Lower lobe of right lung (tissue), 2 donors: ENCODE measurements at regions not wholly inside any gene's neighbourhood (a gene's known extent, or its start where the extent isn't known, plus 50 kb on each side); places are given as distances from the start of the nearest gene placed in this dataset.

Source experiments
- ATAC-seq, 2 donors: fragments of 200-7000 bp; cut with Tn5 transposase; one replicate each; pipeline ENCODE4 v1.9.1; 2020 to 2022; ENCODE audit warnings: mild to moderate bottlenecking in 2 of 2, moderate library complexity in 2 of 2
- DNase-seq: peaks from one replicate; pipeline ENCODE4 v3.0.0-alpha.2; 2020
- H3K27ac ChIP-seq: fragments of 200-600 bp; one replicate; pipeline ENCODE4 v1.8.0; 2022
- H3K27me3 ChIP-seq: fragments of 200-600 bp; one replicate; pipeline ENCODE4 v1.8.0; 2022; ENCODE audit warnings: low read depth
- H3K36me3 ChIP-seq: fragments of 200-600 bp; one replicate; pipeline ENCODE4 v1.8.0; 2022; ENCODE audit warnings: mild to moderate bottlenecking
- H3K4me1 ChIP-seq: fragments of 200-600 bp; one replicate; pipeline ENCODE4 v1.8.0; 2022
- H3K4me3 ChIP-seq: fragments of 200-600 bp; one replicate; pipeline ENCODE4 v1.8.0; 2022; ENCODE audit warnings: mild to moderate bottlenecking
- H3K9me3 ChIP-seq: fragments of 200-600 bp; one replicate; pipeline ENCODE4 v1.8.0; 2022
- intact Hi-C: fragments of 100-400 bp; cut with DNase I; formaldehyde crosslinking; loops from one replicate; pipeline ENCODE4 v1.11.0; 2022
- TF ChIP-seq, protein P1 (sequence below): fragments of 200-600 bp; IDR thresholded peaks from one replicate; pipeline ENCODE4 v1.8.0; 2022; ENCODE audit warnings: antibody characterized with exemption, mild to moderate bottlenecking
- donor health status: DM: no; HTN: yes; CAD: no; lungs with severe emphysema.

DNA sequence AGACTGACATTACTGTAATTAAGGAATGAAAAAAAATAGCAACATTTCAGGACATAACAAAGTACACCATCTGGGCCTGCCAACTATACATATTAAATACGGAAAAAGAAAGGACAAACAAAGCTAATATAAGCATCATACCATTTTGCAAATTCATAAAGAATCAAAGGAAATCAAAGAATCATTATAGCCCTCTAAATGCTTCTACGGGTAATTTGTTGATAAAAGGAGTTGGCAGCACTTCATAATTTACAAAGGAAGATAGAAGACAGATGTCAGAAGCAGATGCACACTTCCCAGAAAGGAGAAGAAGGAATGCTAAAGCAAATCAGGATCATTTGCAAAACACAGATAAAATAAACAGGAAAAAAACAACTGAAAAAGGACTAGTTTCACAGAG is 1757.3 kb downstream of the PCDH7 start:
- no peaks in the 10 kb centered on the region for H3K4me1 ChIP-seq
- H3K9me3 ChIP-seq, result no peaks in the 10 kb centered on the region
- no peaks in the 10 kb centered on the region for H3K27me3 ChIP-seq
- no peak overlapping the region for H3K4me3 ChIP-seq
- DNase-seq (no peak), ATAC-seq (no peak)
- H3K36me3 ChIP-seq, result no peaks in the 10 kb centered on the region
- intact Hi-C loops, result no loop called here
- no peak overlapping the region for H3K27ac ChIP-seq
- TF ChIP-seq, protein P1, sequence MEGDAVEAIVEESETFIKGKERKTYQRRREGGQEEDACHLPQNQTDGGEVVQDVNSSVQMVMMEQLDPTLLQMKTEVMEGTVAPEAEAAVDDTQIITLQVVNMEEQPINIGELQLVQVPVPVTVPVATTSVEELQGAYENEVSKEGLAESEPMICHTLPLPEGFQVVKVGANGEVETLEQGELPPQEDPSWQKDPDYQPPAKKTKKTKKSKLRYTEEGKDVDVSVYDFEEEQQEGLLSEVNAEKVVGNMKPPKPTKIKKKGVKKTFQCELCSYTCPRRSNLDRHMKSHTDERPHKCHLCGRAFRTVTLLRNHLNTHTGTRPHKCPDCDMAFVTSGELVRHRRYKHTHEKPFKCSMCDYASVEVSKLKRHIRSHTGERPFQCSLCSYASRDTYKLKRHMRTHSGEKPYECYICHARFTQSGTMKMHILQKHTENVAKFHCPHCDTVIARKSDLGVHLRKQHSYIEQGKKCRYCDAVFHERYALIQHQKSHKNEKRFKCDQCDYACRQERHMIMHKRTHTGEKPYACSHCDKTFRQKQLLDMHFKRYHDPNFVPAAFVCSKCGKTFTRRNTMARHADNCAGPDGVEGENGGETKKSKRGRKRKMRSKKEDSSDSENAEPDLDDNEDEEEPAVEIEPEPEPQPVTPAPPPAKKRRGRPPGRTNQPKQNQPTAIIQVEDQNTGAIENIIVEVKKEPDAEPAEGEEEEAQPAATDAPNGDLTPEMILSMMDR, result no peak

DNA sequence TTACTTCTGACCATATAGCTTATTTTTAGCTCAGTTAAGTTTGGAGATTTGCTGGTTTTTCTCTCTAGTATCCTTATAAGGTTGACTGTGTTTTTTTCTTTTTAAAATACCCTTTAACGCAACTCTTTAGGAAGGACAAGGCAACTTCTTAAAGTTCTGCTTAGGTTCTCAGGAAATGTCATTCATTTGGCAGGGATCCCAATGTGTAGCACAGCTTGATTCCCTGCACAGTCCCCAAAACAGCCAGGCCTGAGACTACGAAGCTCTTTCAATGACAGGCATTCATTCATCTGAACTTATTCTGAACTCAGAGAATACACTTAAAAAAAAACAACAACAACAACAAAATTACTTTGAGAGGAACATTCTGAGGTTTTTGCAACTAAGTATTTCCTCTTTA is 1765.8 kb downstream of the PCDH7 start:
- no peaks in the 10 kb centered on the region for H3K27me3 ChIP-seq
- no peaks in the 10 kb centered on the region for H3K9me3 ChIP-seq
- TF ChIP-seq, protein P1, result no peak
- no peaks in the 10 kb centered on the region for H3K36me3 ChIP-seq
- no peaks in the 10 kb centered on the region for H3K4me1 ChIP-seq
- DNase-seq (no peak), ATAC-seq (no peak)
- no peak overlapping the region for H3K27ac ChIP-seq
- no peak overlapping the region for H3K4me3 ChIP-seq
- intact Hi-C loops, result no loop called here

GRCh38 chr4:32488690-32489089 is 1768.5 kb downstream of the PCDH7 start:
- no peak for ATAC-seq
- H3K36me3 ChIP-seq, result no peaks in the 10 kb centered on the region
- no peaks in the 10 kb centered on the region for H3K4me1 ChIP-seq
- TF ChIP-seq, protein P1, result no peak
- H3K27ac ChIP-seq, result no peak overlapping the region
- intact Hi-C loops, result no loop called here
- no peaks in the 10 kb centered on the region for H3K27me3 ChIP-seq
- no peaks in the 10 kb centered on the region for H3K9me3 ChIP-seq
- DNase-seq, result no peak
- no peak overlapping the region for H3K4me3 ChIP-seq

- Histone ChIP-seq H3K4me1 (no peaks in the 10 kb centered on the region), H3K27ac (no peak overlapping the region), H3K36me3 (no peaks in the 10 kb centered on the region), H3K27me3 (no peaks in the 10 kb centered on the region), H3K4me3 (no peak overlapping the region), H3K9me3 (no peaks in the 10 kb centered on the region)
- TF ChIP-seq, protein P1, result no peak
- DNase-seq (no peak), ATAC-seq (no peak)
- intact Hi-C loops, result no loop called here
These were observed 1779.0 kb downstream of the PCDH7 start for GRCh38 chr4:32499171-32499570.

DNA sequence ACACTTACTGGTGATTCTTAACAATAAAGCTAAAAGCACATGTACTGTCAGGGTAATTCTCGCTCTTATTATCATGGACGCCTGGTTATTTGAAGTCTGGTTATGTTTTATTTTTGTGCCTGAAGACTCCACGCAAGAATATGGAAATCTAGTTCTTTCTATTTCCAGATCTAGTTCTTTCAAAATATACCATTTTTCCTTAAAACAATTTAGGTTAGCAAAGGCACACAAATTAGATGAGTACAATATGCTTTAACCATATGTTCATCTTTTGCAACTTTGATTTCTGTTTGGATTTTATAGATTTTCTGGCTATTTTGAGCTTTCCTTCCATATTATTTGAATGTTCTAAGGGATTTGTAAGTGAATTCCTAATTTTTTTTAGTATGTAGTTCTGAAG is 1783.1 kb downstream of the PCDH7 start:
- no peak overlapping the region for H3K4me3 ChIP-seq

More for the DNA sequence above, 1783.1 kb downstream of the PCDH7 start:
- no peaks in the 10 kb centered on the region for H3K36me3 ChIP-seq
- DNase-seq (no peak), ATAC-seq (no peak)
- no peak overlapping the region for H3K27ac ChIP-seq
- TF ChIP-seq, protein P1, result no peak
- no peaks in the 10 kb centered on the region for H3K9me3 ChIP-seq
- intact Hi-C loops, result no loop called here
- no peaks in the 10 kb centered on the region for H3K27me3 ChIP-seq
- H3K4me1 ChIP-seq, result no peaks in the 10 kb centered on the region
